IMR-90 (cell line): ENCODE measurements at regions not wholly inside any gene's neighbourhood (a gene's known extent, or its start where the extent isn't known, plus 50 kb on each side); places are given as distances from the start of the nearest gene placed in this dataset.
"Not testable (repeated sequence)": the region's sequence is repeated elsewhere in the genome, so short reads cannot be mapped to it uniquely, and the experiment has no call there.

ENCODE experiments used
- ATAC-seq: fragments of 200-7000 bp; cut with Tn5 transposase; 2 replicates; pipeline ENCODE4 v1.9.1; 2020; ENCODE audit warnings: low read depth, mild to moderate bottlenecking, moderate library complexity
- BruUV-seq: library from RNA; stranded (reverse); fragments of 400-500 nt; replicated peaks from 2 replicates; lab custom pipeline; 2021; lab: Mats Ljungman, UMichigan
- CTCF ChIA-PET: fragments of 300-600 bp; formaldehyde crosslinking; extraction: SDS; loops from one replicate; lab custom pipeline; 2021; ENCODE audit warnings: antibody characterized with exemption; lab: Yijun Ruan, JAX
- POLR2A ChIA-PET: fragments of 300-600 bp; sonication (Branson Sonifier 250); formaldehyde crosslinking; loops from one replicate; lab custom pipeline; 2022; ENCODE audit warnings: antibody characterized with exemption; ENCODE audit not compliant: unreplicated experiment; lab: Charles Lee
- DNase-seq: peaks from one replicate; pipeline ENCODE4 v3.0.0; 2013
- H2AFZ ChIP-seq: replicated peaks from 2 replicates; pipeline ENCODE3; 2013; ENCODE audit warnings: low read length, mild to moderate bottlenecking; ENCODE audit not compliant: poor library complexity
- H2AK5ac ChIP-seq: 2 replicates; pipeline ENCODE4 v1.6.1; 2013; ENCODE audit warnings: low read depth, low read length, inconsistent platforms
- H2AK9ac ChIP-seq: replicated peaks from 2 replicates; pipeline ENCODE3; 2013; ENCODE audit warnings: mild to moderate bottlenecking, low read depth, low read length, moderate library complexity; ENCODE audit not compliant: poor library complexity
- H2BK120ac ChIP-seq: 2 replicates; pipeline ENCODE4 v1.6.1; 2013; ENCODE audit warnings: low read depth, low read length, inconsistent platforms
- H2BK15ac ChIP-seq: 3 replicates; pipeline ENCODE4 v1.6.1; 2013; ENCODE audit warnings: low read depth, low read length, inconsistent platforms
- H2BK20ac ChIP-seq: 2 replicates; pipeline ENCODE4 v1.6.1; 2013; ENCODE audit warnings: low read depth, mild to moderate bottlenecking, inconsistent platforms, low read length, moderate library complexity
- H2BK5ac ChIP-seq: 2 replicates; pipeline ENCODE4 v1.6.1; 2013; ENCODE audit warnings: mild to moderate bottlenecking, low read depth, low read length, inconsistent platforms; ENCODE audit not compliant: poor library complexity, severe bottlenecking
- H3K14ac ChIP-seq: replicated peaks from 2 replicates; pipeline ENCODE4 v1.6.1; 2013; ENCODE audit warnings: low read depth, low read length, inconsistent platforms
- H3K18ac ChIP-seq: 2 replicates; pipeline ENCODE4 v1.6.1; 2013; ENCODE audit warnings: low read depth, low read length, control low read depth
- H3K23ac ChIP-seq: 2 replicates; pipeline ENCODE4 v1.6.1; 2013; ENCODE audit warnings: low read depth, low read length, inconsistent platforms
- H3K27ac ChIP-seq: 2 replicates; pipeline ENCODE4 v1.5.1; 2013; ENCODE audit warnings: mild to moderate bottlenecking, control low read depth, low read length; ENCODE audit not compliant: insufficient read depth
- H3K27me3 ChIP-seq: 2 replicates; pipeline ENCODE4 v1.6.1; 2013; ENCODE audit warnings: low read length; ENCODE audit not compliant: control insufficient read depth, insufficient read depth
- H3K36me3 ChIP-seq: 2 replicates; pipeline ENCODE4 v1.6.1; 2013; ENCODE audit warnings: low read length, mixed read lengths; ENCODE audit not compliant: control insufficient read depth, insufficient read depth
- H3K4ac ChIP-seq: 2 replicates; pipeline ENCODE4 v1.6.1; 2013; ENCODE audit warnings: low read depth, low read length, inconsistent platforms
- H3K4me1 ChIP-seq: 2 replicates; pipeline ENCODE4 v1.6.1; 2013; ENCODE audit warnings: low read length, mixed read lengths; ENCODE audit not compliant: control insufficient read depth, insufficient read depth
- H3K4me2 ChIP-seq: 2 replicates; pipeline ENCODE4 v1.6.1; 2013; ENCODE audit warnings: low read depth, mild to moderate bottlenecking, control low read depth, low read length, moderate library complexity
- H3K4me3 ChIP-seq: 2 replicates; pipeline ENCODE4 v1.5.1; 2013; ENCODE audit warnings: low read depth, mild to moderate bottlenecking, control low read depth, low read length, moderate library complexity; ENCODE audit not compliant: insufficient read depth
- H3K56ac ChIP-seq: 2 replicates; pipeline ENCODE4 v1.6.1; 2013; ENCODE audit warnings: low read length, inconsistent platforms; ENCODE audit not compliant: insufficient read depth; ENCODE audit errors: extremely low read depth
- H3K79me1 ChIP-seq, 2 experiments: 2 replicates each; pipeline ENCODE4 v1.6.1; 2013; ENCODE audit warnings: low read length in 2 of 2, inconsistent platforms in 1 of 2, low read depth in 1 of 2
- H3K9ac ChIP-seq: 2 replicates; pipeline ENCODE4 v1.6.1; 2013; ENCODE audit warnings: low read depth, low read length, control low read depth
- H3K9me1 ChIP-seq: 2 replicates; pipeline ENCODE4 v1.6.1; 2013; ENCODE audit warnings: low read length, inconsistent platforms; ENCODE audit not compliant: insufficient read depth
- H3K9me3 ChIP-seq: 2 replicates; pipeline ENCODE4 v1.6.1; 2013; ENCODE audit warnings: low read length; ENCODE audit not compliant: control insufficient read depth, insufficient read depth
- H4K20me1 ChIP-seq: 2 replicates; pipeline ENCODE4 v1.6.1; 2013; ENCODE audit warnings: low read length, inconsistent platforms; ENCODE audit not compliant: insufficient read depth
- H4K5ac ChIP-seq: 2 replicates; pipeline ENCODE4 v1.6.1; 2013; ENCODE audit warnings: mild to moderate bottlenecking, low read depth, low read length, control low read depth
- H4K8ac ChIP-seq, 2 experiments: 2 replicates each; pipeline ENCODE4 v1.6.1; 2013; ENCODE audit warnings: low read depth in 2 of 2, low read length in 2 of 2, control low read depth in 1 of 2, inconsistent platforms in 1 of 2
- H4K91ac ChIP-seq: 2 replicates; pipeline ENCODE4 v1.6.1; 2013; ENCODE audit warnings: low read depth, low read length, inconsistent platforms; ENCODE audit not compliant: insufficient read depth
- CHD1 ChIP-seq: IDR thresholded peaks from 2 replicates; pipeline ENCODE4 v1.6.1; 2012; ENCODE audit warnings: low read depth, low read length, improper control_type of control experiment
- USF2 ChIP-seq: fragments of 150-350 bp; IDR thresholded peaks from 2 replicates; pipeline ENCODE4 v1.6.1; 2017; ENCODE audit warnings: mild to moderate bottlenecking, antibody characterized with exemption, low read length, low read depth
- WGBS, 2 experiments: methylation state at CpG; one replicate each; pipeline versions ENCODE4 v1.1.5 to v1.1.7; 2013; ENCODE audit warnings: missing lambda C conversion rate in 2 of 2; ENCODE audit not compliant: insufficient read length in 1 of 2; ENCODE audit errors: extremely low coverage in 2 of 2; 5-methylcytosine and 5-hydroxymethylcytosine counted together
- dilution Hi-C: fragments of 300-500 bp; cut with HindIII; formaldehyde crosslinking; loops from one replicate; pipeline ENCODE4 v1.14.3; 2018; ENCODE audit warnings: low sequenced_read_pairs; ENCODE audit not compliant: unreplicated experiment
- in situ Hi-C: fragments of 300-500 bp; cut with MboI; formaldehyde crosslinking; loops from 3 replicates; pipeline ENCODE4 v1.14.3; 2019; ENCODE audit warnings: low sequenced_read_pairs, inconsistent platforms, mixed read lengths
- intact Hi-C: fragments of 100-400 bp; cut with micrococcal nuclease; formaldehyde crosslinking; loops from 2 replicates; pipeline ENCODE4 v1.10.0; 2022

- TF ChIP-seq USF2 (no peak), CHD1 (no peak)
Measured at GRCh38 chr5:1644810-1645571, 121.2 kb upstream of the LPCAT1 start (continued).

- CTCF ChIA-PET: interaction anchor here (0.7 to 1.8 kb wide), 8 partner anchors 9 to 724 kb away, joined by 3 to 11 read pairs (median 4); no protein-coding TSS in a partner anchor
- not testable (repeated sequence) for ATAC-seq
Measured at GRCh38 chr5:1644393-1644809, 120.6 kb upstream of the LPCAT1 start.

More at GRCh38 chr5:1644393-1644809, 120.6 kb upstream of the LPCAT1 start:
- H3K23ac ChIP-seq, H3K27ac ChIP-seq, H2AK9ac ChIP-seq, H2BK5ac ChIP-seq, H4K20me1 ChIP-seq, H4K5ac ChIP-seq, POLR2A ChIA-PET, H3K9me3 ChIP-seq, H3K4me2 ChIP-seq, H3K79me1 ChIP-seq, H2BK20ac ChIP-seq, H3K14ac ChIP-seq, H2AK5ac ChIP-seq, H3K4ac ChIP-seq, H3K56ac ChIP-seq, DNase-seq, H3K4me3 ChIP-seq, H3K9me1 ChIP-seq, H4K8ac ChIP-seq, dilution Hi-C loops, H2BK15ac ChIP-seq, H2AFZ ChIP-seq, H2BK120ac ChIP-seq, H4K91ac ChIP-seq, H3K9ac ChIP-seq, H3K4me1 ChIP-seq, H3K36me3 ChIP-seq, H3K18ac ChIP-seq, BruUV-seq: not testable (repeated sequence)
- in situ Hi-C loops (loop anchor here (5.0 to 25.0 kb wide), 4 partner anchors 160 to 710 kb away; no protein-coding TSS in a partner anchor), intact Hi-C loops (loop anchor here (2.0 to 5.0 kb wide), 4 partner anchors 122 to 476 kb away; partner anchors contain the start of genes CLPTM1L and LPCAT1)
- WGBS, 2 experiments: no CpG with 5 or more reads among the region's 22 CpGs
- H3K27me3 ChIP-seq: peaks cover 39% of the 10 kb centered on the region
